Kidney (tissue), 13 donors: ENCODE measurements at regions not wholly inside any gene's neighbourhood (a gene's known extent, or its start where the extent isn't known, plus 50 kb on each side); places are given as distances from the start of the nearest gene placed in this dataset.

Source experiments
- DNase-seq, 5 donors: peaks; one replicate each; pipeline ENCODE4 v3.0.0-alpha.2; 2013 to 2020
- FAIRE-seq: peaks from 2 replicates; lab custom pipeline; 2012; peaks lifted over from hg19 to GRCh38; lab: Jason Lieb, UNC
- H3K27ac ChIP-seq, 2 donors: one replicate each; pipeline ENCODE4 v1.7.0; 2013; ENCODE audit warnings: low read depth in 2 of 2, low read length in 2 of 2, inconsistent platforms in 1 of 2
- H3K27me3 ChIP-seq: one replicate; pipeline ENCODE4 v1.7.1; 2013; ENCODE audit warnings: low read length, inconsistent platforms; ENCODE audit not compliant: control insufficient read depth, insufficient read depth
- H3K36me3 ChIP-seq, 3 donors: one replicate each; pipeline versions ENCODE4 v1.7.0 to v1.7.1; 2013; ENCODE audit warnings: low read length in 3 of 3, control low read depth in 1 of 3, inconsistent platforms in 1 of 3; ENCODE audit not compliant: insufficient read depth in 3 of 3, control insufficient read depth in 2 of 3
- H3K4me1 ChIP-seq, 3 donors: one replicate each; pipeline versions ENCODE4 v1.7.0 to v1.7.1; 2013; ENCODE audit warnings: low read length in 3 of 3, inconsistent platforms in 1 of 3, low read depth in 1 of 3; ENCODE audit not compliant: control insufficient read depth in 2 of 3, insufficient read depth in 2 of 3
- H3K4me3 ChIP-seq, 3 donors: one replicate each; pipeline versions ENCODE4 v1.7.0 to v1.8.1; 2013; ENCODE audit warnings: low read length in 3 of 3, control low read depth in 1 of 3, inconsistent platforms in 1 of 3
- H3K9ac ChIP-seq, 3 donors: one replicate each; pipeline versions ENCODE4 v1.7.0 to v1.7.1; 2013; ENCODE audit warnings: low read length in 3 of 3, control low read depth in 1 of 3, inconsistent platforms in 1 of 3
- H3K9me3 ChIP-seq, 3 donors: one replicate each; pipeline versions ENCODE4 v1.7.0 to v1.7.1; 2013; ENCODE audit warnings: low read length in 3 of 3, control low read depth in 1 of 3, inconsistent platforms in 1 of 3; ENCODE audit not compliant: control insufficient read depth in 2 of 3, insufficient read depth in 1 of 3
- CTCF ChIP-seq: IDR thresholded peaks from 3 replicates; pipeline ENCODE4 v1.5.1; 2012; ENCODE audit warnings: mild to moderate bottlenecking, moderate library complexity, borderline replicate concordance; ENCODE audit not compliant: insufficient read depth; ENCODE audit errors: extremely low read depth
- intact Hi-C: fragments of 100-400 bp; cut with DNase I; formaldehyde crosslinking; loops from one replicate; pipeline ENCODE4 v1.11.1; 2022
- donor health status: control.
- donor health status: control.
- donor health status: control.
- donor health status: control.
- donor health status: control.
- donor health status: DM: yes; HTN: yes; CAD: no.
- donor health status: Normal renal cell carcinoma (clear cell type).

GRCh38 chr4:53693408-53693807 lies 102.1 kb upstream of the LNX1 start:
- H3K9ac ChIP-seq = no peak overlapping the region
- no peak overlapping the region for H3K4me3 ChIP-seq
- H3K27me3 ChIP-seq = no peaks in the 10 kb centered on the region
- no peaks in the 10 kb centered on the region for H3K36me3 ChIP-seq
- no peak for DNase-seq
- no peak for FAIRE-seq
- no peak for TF ChIP-seq CTCF
- H3K4me1 ChIP-seq = peaks cover 0 to 2% (median 0%) of the 10 kb centered on the region in 3 donors
- intact Hi-C loops = no loop called here
- no peaks in the 10 kb centered on the region for H3K9me3 ChIP-seq
- H3K27ac ChIP-seq = no peak overlapping the region

DNA sequence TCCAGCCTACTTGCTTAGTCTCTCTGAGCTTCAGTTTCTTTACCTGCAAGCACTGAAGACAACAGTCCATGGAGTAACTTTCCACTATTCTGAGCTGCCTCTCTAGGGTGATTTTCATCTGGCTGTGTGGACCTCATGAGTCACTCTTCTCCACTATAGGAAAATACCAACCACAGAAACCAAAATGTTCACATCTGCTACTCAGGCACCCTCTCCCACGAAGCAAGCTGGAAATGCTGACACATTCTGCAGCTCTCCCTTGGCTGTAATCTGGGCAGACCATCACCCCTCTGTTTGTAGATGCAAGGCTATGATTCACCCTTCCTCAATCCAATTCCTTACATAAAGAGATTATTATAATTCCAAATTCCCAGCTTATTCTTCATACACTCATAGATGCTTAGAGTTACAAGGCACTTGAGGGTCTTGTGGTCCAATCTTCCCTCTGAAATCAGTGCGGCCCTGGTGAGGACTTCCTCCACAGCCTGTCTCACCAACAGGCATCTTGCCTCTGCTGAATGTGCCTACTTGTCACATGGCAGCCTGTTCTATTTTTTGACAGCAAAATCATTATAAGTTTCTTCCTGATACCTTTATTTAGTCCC lies 97.0 kb upstream of the LNX1 start:
- H3K9ac ChIP-seq = no peak overlapping the region
- intact Hi-C loops = no loop called here
- no peak overlapping the region for H3K27ac ChIP-seq

GRCh38 chr4:53686521-53686920 lies 95.2 kb upstream of the LNX1 start:
- Histone ChIP-seq H3K9ac (no peak overlapping the region), H3K9me3 (no peaks in the 10 kb centered on the region), H3K4me1 (no peaks in the 10 kb centered on the region), H3K27me3 (no peaks in the 10 kb centered on the region), H3K27ac (no peak overlapping the region), H3K36me3 (no peaks in the 10 kb centered on the region), H3K4me3 (no peak overlapping the region)
- FAIRE-seq (no peak), DNase-seq (no peak)
- intact Hi-C loops = no loop called here
- no peak for TF ChIP-seq CTCF

More for the DNA sequence above, 97.0 kb upstream of the LNX1 start:
- DNase-seq (no peak), FAIRE-seq (no peak)
- H3K9me3 ChIP-seq = no peaks in the 10 kb centered on the region
- no peak for TF ChIP-seq CTCF
- H3K27me3 ChIP-seq = no peaks in the 10 kb centered on the region
- H3K36me3 ChIP-seq = no peaks in the 10 kb centered on the region
- H3K4me1 ChIP-seq = no peaks in the 10 kb centered on the region
- no peak overlapping the region for H3K4me3 ChIP-seq
